Stimulated activated effector memory CD8-positive, alpha-beta T cell treated with anti-CD3 and anti-CD28 coated beads, Interleukin-12 subunit alpha, Interleukin-12 subunit beta, amount 100 ng/mL, for 72 hours (primary cell): ENCODE measurements at regions not wholly inside any gene's neighbourhood (a gene's known extent, or its start where the extent isn't known, plus 50 kb on each side); places are given as distances from the start of the nearest gene placed in this dataset.
"Not testable (repeated sequence)": the region's sequence is repeated elsewhere in the genome, so short reads cannot be mapped to it uniquely, and the experiment has no call there.

Experiments used
- ATAC-seq: fragments of 150-1000 bp; cut with Tn5 transposase; 2 replicates; pipeline ENCODE4 v1.10.0; 2021
- DNase-seq, 2 donors: peaks; one replicate each; pipeline ENCODE4 v3.0.0; 2021 to 2022; ENCODE audit warnings: low spot score in 2 of 2
- H3K27ac Mint-ChIP-seq: one replicate; pipeline ENCODE4 v1.8.0; 2022; ENCODE audit warnings: mild to moderate bottlenecking, mixed read lengths
- H3K36me3 Mint-ChIP-seq: one replicate; pipeline ENCODE4 v1.8.0; 2022; ENCODE audit warnings: mild to moderate bottlenecking, mixed read lengths
- H3K4me1 Mint-ChIP-seq: one replicate; pipeline ENCODE4 v1.8.0; 2022; ENCODE audit warnings: mixed read lengths
- H3K4me3 Mint-ChIP-seq: one replicate; pipeline ENCODE4 v1.8.0; 2022; ENCODE audit warnings: mild to moderate bottlenecking, mixed read lengths
- H3K9me3 Mint-ChIP-seq: one replicate; pipeline ENCODE4 v1.8.0; 2022; ENCODE audit warnings: mixed read lengths

DNA sequence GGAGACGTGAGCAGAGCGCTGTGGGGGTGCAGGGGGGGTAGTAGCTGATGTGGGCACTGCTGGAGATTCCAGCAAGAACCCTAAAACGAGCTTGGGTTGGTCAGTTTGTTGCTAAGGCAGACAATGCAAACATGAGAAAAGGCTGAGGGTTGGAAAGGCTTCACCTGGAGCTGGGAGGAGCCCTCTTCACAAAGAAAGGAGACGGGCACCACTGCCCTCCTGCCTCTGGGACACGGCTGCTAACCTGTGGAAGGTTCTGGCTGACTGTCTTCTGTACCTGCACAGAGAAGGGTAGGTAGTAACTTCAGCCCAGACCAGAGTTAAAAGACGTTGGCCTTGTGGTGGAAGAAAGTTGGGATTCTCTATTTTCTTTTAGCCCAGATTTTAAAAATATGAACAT is 108.7 kb downstream of the SUCLA2 start:
- ATAC-seq (no peak), DNase-seq (no peak)
- Mint-ChIP-seq H3K4me3 (no peak overlapping the region), H3K27ac (no peak overlapping the region), H3K9me3 (no peaks in the 10 kb centered on the region), H3K36me3 (no peaks in the 10 kb centered on the region), H3K4me1 (no peaks in the 10 kb centered on the region)

DNA sequence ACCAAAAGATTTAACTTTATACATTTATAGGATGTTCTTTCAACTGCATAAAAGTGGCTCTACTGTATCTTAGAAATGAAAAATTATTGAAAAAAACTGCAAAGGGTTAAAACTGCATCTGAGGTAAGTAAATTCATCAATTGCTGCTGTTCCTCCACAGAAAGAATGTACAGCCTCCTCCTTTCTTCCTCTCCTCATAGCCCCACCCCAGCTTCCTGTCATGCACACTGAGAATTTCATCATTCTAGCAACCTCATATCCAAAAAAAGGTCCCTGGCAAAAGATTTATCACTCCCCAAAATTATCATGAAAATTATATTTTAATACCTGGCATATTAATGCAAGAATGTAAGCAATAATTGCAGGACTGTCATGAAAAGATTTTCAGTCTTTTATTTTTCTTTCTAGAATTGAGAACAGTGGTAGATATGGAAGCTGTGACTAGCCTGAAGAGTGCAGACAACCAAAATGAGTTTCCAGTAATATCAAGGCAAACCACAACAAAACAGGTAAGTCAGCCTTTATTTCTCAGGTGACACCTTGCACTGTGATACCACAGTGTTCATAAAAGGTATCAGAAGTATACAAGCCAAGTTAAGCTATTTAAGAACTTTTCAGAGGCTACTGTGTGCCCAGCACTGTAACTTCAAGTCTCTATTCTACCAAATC is 110.8 kb downstream of the SUCLA2 start:
- ATAC-seq (no peak), DNase-seq (no peak)
- Mint-ChIP-seq H3K9me3 (no peaks in the 10 kb centered on the region), H3K4me1 (no peaks in the 10 kb centered on the region), H3K36me3 (no peaks in the 10 kb centered on the region), H3K4me3 (no peak overlapping the region), H3K27ac (no peak overlapping the region)

DNA sequence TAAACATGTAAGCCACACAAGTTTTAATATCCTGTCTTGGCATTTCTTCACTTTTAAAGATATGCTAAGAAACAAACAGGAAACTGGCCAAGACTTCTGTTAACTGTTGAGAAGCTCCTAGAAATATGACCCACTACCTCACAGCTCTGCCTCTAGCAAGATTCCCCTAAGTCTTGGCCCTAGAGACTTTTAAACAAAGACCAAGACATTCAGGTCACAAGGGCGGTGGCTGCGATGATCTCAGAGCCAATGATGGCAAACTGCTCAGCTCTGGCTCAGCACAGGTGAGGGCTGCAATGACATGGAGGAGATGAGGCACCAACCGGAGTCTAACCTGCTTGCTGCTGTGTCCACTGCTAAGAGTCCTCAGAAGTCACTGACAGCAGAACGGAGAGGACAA is 114.8 kb downstream of the SUCLA2 start:
- no peaks in the 10 kb centered on the region for H3K4me1 Mint-ChIP-seq
- H3K36me3 Mint-ChIP-seq: no peaks in the 10 kb centered on the region
- H3K27ac Mint-ChIP-seq: peak overlapping the region; percentile 23
- H3K4me3 Mint-ChIP-seq: no peak overlapping the region
- H3K9me3 Mint-ChIP-seq: no peaks in the 10 kb centered on the region
- no peak for DNase-seq
- ATAC-seq: peak; percentile 24

DNA sequence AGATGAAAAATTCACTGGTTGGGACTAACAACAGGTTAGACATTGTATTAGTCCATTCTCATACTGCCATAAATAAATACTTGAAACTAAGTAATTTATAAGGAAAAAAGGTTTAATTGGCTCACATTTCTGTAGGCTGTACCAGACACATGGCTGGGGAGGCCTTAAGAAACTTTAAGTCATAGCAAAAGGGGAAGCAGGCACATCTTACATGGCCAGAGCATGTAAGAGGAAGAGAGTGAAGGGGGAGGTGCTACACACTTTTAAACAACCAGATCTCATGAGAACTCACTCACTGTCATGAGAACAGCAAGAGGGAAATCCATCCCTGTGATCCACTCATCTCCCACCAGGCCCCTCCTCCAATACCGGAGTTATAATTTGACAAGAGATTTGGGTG is 125.9 kb downstream of the SUCLA2 start:
- no peak for DNase-seq
- no peak overlapping the region for H3K27ac Mint-ChIP-seq
- H3K9me3 Mint-ChIP-seq: peaks cover 9% of the 10 kb centered on the region
- no peak for ATAC-seq
- no peak overlapping the region for H3K4me3 Mint-ChIP-seq
- no peaks in the 10 kb centered on the region for H3K4me1 Mint-ChIP-seq
- no peaks in the 10 kb centered on the region for H3K36me3 Mint-ChIP-seq

DNA sequence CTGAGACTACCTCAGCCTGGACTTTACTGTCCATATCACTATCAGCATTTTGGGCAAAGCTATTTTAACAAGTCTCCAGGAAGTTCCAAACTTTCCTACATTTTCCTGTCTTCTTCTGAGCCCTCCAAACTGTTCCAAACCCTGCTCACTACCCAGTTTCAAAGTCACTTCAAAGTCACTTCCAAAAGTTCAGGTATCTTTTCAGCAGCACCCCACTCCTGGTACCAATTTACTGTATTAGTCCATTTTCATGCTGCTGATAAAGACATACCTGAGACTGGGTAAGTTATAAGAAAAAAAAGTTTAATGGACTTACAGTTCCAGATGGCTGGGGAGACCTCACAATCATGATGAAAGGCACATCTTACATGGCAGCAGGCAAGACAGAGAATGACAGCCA is 127.1 kb downstream of the SUCLA2 start:
- H3K4me1 Mint-ChIP-seq, DNase-seq, H3K4me3 Mint-ChIP-seq, H3K36me3 Mint-ChIP-seq, ATAC-seq, H3K9me3 Mint-ChIP-seq, H3K27ac Mint-ChIP-seq: not testable (repeated sequence)

DNA sequence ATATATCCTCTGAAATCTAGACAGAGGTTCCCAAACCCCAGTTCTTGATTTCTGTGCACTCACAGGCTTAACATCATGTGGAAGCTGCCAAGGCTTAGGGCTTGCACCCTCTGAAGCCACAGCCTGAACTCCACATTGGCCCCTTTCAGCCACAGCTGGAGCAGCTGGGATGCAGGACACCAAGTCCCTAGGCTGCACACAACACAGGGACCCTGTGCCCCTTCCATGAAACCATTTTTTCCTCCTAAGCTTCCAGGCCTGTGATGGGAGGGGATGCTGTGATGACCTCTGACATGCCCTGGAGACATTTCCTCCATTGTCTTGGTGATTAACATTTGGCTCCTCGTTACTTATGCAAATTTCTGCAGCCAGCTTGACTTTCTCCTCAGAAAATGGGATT is 127.8 kb downstream of the SUCLA2 start:
- ATAC-seq, H3K36me3 Mint-ChIP-seq, H3K4me3 Mint-ChIP-seq: not testable (repeated sequence)

DNA sequence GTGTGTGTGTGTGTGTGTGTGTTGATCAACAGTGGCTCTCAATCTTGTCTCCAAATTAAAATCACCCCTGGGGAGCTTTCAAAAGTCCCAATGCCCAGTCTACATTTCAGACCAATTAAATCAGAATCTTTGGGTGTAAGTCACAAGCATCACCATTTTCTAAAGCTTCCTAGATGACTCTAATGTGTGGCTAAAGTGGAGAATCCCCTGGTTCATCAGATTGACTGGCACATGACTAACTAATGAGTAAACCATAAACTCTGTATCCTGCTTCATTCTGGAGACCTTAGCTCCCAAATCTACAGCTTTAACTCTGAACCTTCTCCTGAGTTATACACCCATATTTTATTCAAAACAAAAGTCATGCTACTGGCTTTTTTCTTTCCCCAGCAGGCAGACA is 131.3 kb downstream of the SUCLA2 start:
- no peak overlapping the region for H3K4me3 Mint-ChIP-seq
- no peak for DNase-seq
- H3K36me3 Mint-ChIP-seq: no peaks in the 10 kb centered on the region
- ATAC-seq: no peak
- no peak overlapping the region for H3K27ac Mint-ChIP-seq
- H3K4me1 Mint-ChIP-seq: no peaks in the 10 kb centered on the region
- H3K9me3 Mint-ChIP-seq: peaks cover 7% of the 10 kb centered on the region

More for the DNA sequence above, 127.8 kb downstream of the SUCLA2 start:
- H3K4me1 Mint-ChIP-seq, DNase-seq, H3K27ac Mint-ChIP-seq, H3K9me3 Mint-ChIP-seq: not testable (repeated sequence)

DNA sequence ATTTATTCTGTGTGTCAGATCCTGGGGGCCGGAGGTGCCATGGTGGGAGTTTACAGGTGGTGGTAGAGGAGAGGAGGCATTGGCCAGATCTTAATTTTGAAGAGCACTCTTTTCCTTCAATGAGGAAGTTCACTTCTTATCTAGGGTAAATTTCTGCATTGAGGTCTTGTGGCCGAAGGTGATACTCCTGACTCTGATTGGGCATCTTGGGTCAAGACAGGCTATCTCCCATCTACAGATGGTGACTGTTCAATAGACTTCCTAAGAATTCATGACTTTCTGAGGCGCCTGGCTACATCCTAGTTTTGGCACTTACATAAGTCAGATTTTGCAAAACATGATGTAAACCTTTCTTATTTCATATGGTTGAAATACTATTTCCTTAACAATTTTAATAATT is 135.2 kb downstream of the SUCLA2 start:
- DNase-seq (no peak), ATAC-seq (no peak)
- H3K27ac Mint-ChIP-seq: no peak overlapping the region
- no peaks in the 10 kb centered on the region for H3K36me3 Mint-ChIP-seq
- no peak overlapping the region for H3K4me3 Mint-ChIP-seq
- no peaks in the 10 kb centered on the region for H3K9me3 Mint-ChIP-seq
- H3K4me1 Mint-ChIP-seq: no peaks in the 10 kb centered on the region

DNA sequence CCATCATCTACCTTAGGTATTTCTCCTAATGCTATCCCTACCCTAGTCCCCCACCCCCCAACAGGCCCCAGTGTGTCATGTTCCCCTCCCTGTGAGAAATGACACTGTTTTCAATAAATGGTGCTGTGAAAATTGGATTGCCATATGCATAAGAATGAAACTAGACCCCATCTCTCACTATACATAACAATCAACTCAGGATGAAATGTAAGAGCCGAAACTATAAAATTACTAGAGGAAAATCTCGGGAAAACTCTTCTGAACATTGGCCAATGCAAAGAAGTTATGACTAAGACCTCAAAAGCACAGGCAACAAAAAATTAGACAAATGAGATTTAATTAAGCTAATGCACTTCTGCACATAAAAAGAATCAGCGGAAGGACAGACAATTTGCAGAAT is 138.2 kb downstream of the SUCLA2 start:
- Mint-ChIP-seq H3K27ac (no peak overlapping the region), H3K9me3 (no peaks in the 10 kb centered on the region), H3K4me3 (no peak overlapping the region), H3K36me3 (no peaks in the 10 kb centered on the region), H3K4me1 (no peaks in the 10 kb centered on the region)
- ATAC-seq (no peak), DNase-seq (no peak)

DNA sequence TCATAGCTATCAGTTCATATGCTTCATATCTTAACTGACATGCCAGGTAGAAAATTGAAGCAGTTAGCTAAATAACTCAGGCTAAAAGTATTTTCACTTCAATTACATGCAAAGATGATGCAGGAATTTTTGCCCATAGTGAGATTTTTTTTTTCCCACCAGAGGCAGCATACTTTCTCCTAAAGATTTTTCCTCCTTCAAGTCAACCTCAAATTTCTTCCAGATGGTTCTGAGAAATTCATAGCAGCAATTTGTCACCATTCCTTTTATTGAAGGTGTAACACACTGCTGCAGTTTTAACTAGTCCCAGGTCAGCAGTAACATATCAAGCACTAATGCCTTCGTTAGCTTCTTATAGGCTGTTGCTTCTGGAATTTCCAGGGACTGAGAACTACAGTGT is 141.9 kb downstream of the SUCLA2 start:
- H3K4me1 Mint-ChIP-seq: no peaks in the 10 kb centered on the region
- no peaks in the 10 kb centered on the region for H3K36me3 Mint-ChIP-seq
- DNase-seq (no peak), ATAC-seq (no peak)
- H3K9me3 Mint-ChIP-seq: no peaks in the 10 kb centered on the region
- H3K27ac Mint-ChIP-seq: no peak overlapping the region
- no peak overlapping the region for H3K4me3 Mint-ChIP-seq

DNA sequence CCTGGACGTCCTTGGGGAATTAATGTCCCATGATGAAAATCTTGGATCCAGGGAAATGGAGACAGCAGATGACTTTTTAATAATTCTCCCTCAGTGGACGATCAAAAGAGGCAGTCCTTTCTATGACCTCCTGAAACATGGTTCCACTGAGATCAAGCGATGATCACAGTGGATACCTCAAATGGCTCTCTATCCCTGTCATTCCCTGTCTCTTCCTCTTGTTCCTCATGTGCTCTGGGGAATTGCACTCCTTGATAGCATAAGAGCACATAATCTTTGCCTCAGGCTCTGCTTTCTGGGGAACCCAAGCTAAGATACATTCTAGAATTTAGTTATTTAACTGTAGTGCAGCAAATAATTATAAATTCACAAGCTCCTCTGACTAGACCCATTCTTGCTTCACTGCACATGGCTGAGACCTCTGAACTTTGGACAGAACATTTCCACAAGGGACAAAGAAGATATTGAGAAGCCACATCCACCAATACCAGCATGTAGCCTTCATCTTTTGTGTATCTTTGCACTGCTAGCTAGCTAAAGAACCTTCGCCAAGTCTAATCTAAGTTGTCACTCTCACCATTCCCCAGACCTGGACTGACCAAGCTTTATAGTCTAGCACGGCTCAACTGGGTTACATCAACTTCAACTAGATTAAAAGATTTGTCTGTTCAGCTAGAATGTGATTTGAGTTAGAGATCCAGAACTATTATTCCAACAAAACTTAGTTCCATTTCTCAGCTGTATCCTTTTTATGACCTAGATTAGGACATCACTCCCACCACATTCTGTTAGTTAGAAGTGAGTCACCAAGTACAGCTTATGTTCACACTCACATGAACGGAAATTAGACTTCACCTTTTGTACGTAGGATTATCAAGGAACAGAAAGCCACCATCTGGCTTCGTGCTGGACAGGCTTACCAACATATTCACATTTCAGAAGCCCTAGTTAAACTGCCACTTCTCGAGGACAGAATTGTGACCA is 142.7 kb downstream of the SUCLA2 start:
- H3K36me3 Mint-ChIP-seq: no peaks in the 10 kb centered on the region
- DNase-seq (no peak), ATAC-seq (no peak)
- no peaks in the 10 kb centered on the region for H3K9me3 Mint-ChIP-seq
- H3K4me3 Mint-ChIP-seq: no peak overlapping the region
- no peaks in the 10 kb centered on the region for H3K4me1 Mint-ChIP-seq
- H3K27ac Mint-ChIP-seq: no peak overlapping the region

DNA sequence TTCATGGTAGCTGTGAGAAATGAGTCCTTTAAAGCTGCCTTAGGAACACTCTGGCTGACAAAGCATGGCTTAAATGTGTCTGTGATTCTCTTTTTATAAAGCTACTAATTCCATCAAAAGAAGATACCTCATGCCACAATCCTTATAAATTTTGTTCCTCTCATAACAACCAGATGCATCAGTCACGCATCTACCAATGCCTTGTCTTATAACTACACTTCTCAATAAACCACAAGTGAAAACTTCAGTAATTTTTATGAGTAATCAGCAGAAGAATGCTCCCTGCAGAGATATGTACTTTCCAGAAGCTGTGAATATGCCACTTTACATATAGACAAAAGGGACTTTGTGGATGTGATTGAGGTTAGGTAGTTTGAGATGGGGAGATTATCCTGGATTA is 147.8 kb downstream of the SUCLA2 start:
- H3K4me1 Mint-ChIP-seq: no peaks in the 10 kb centered on the region
- H3K9me3 Mint-ChIP-seq: peaks cover 3% of the 10 kb centered on the region
- no peak for DNase-seq
- no peak overlapping the region for H3K4me3 Mint-ChIP-seq
- no peak overlapping the region for H3K27ac Mint-ChIP-seq
- no peaks in the 10 kb centered on the region for H3K36me3 Mint-ChIP-seq
- ATAC-seq: no peak

DNA sequence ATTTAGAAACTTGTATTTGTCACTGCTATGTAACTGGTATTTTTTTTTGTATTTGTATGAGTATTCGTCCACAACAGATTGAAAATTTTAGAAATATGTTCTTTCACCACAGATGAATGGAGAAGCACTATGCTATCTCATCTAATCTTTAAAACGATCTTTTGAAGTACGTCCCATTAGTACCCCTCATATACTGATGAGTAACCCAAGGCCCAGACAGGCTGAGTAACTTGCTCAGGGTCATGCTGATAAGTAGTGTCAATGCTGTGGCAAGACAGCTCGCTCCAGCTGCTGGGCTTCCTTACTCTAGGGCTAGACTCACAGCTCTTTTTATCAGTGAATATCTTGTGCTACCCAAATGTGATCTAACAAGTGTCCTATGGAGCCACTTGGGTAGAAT is 154.2 kb downstream of the SUCLA2 start:
- H3K9me3 Mint-ChIP-seq: peaks cover 3% of the 10 kb centered on the region
- no peak for DNase-seq
- no peak overlapping the region for H3K27ac Mint-ChIP-seq
- H3K36me3 Mint-ChIP-seq: no peaks in the 10 kb centered on the region
- no peak overlapping the region for H3K4me3 Mint-ChIP-seq
- no peaks in the 10 kb centered on the region for H3K4me1 Mint-ChIP-seq
- no peak for ATAC-seq

DNA sequence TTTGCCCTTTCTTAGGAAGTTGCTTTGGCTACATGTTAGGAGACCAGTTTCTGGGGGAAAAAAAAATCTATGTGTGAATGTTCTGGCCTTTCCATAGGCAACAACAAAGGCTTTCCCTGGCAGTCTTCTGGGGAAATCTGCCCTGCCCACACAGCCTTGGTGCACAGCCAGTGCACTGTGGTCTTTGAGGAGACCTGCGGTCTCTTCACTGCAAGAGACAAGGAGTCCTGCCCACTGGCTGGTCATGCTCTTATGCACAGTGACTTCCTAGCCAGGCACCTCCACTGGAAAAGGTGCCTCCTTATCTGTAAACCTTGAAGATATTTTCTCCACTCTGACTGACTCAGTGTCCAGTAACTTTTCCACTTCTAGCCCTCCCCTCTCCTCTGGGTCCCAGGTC is 155.1 kb downstream of the SUCLA2 start:
- ATAC-seq: no peak
- no peak for DNase-seq
- peaks cover 3% of the 10 kb centered on the region for H3K9me3 Mint-ChIP-seq
- no peak overlapping the region for H3K4me3 Mint-ChIP-seq
- no peaks in the 10 kb centered on the region for H3K36me3 Mint-ChIP-seq
- H3K4me1 Mint-ChIP-seq: no peaks in the 10 kb centered on the region
- no peak overlapping the region for H3K27ac Mint-ChIP-seq

DNA sequence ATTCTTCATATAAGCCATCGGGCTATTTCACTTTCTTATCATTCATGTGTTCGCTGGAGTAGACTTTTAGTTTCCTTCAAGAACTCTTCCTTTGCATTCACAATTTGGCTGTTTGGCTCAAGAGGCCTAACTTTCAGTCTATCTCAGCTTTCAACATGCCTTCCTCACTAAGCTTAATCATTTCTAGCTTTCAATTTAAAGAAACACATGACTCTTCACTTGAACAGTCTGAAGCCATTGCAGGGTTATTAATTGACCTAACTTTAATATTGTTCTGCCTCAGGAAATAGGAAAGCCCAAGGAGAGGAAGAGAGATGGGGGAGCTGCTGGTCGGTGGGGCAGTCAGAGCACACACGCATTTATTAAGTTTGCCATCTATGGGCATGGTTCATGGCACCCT is 158.1 kb downstream of the SUCLA2 start:
- ATAC-seq (no peak), DNase-seq (no peak)
- Mint-ChIP-seq H3K4me1 (no peaks in the 10 kb centered on the region), H3K36me3 (no peaks in the 10 kb centered on the region), H3K27ac (no peak overlapping the region), H3K9me3 (no peaks in the 10 kb centered on the region), H3K4me3 (no peak overlapping the region)

DNA sequence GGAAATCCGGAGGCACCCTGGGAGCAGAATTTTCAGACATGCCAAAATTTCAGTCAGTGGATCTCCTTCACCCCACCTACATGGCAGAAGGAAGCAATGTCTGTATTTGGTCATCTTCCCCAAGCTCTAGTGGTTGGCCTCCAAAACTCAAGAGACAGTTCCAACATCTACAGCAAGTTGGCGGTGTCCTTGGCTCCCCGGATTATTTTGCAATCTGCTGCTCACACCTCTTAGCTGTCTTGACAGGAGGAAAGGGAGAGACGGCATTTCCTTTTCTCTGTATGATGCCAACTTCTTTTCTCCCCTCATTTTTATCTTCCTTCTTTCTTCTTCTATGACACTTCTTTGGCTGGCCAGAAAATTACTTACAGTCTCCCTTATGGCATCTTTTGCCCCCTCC is 159.9 kb downstream of the SUCLA2 start:
- no peaks in the 10 kb centered on the region for H3K36me3 Mint-ChIP-seq
- no peak for DNase-seq
- no peak for ATAC-seq
- H3K4me3 Mint-ChIP-seq: no peak overlapping the region
- no peak overlapping the region for H3K27ac Mint-ChIP-seq
- H3K4me1 Mint-ChIP-seq: no peaks in the 10 kb centered on the region
- H3K9me3 Mint-ChIP-seq: no peaks in the 10 kb centered on the region
